Dermis blood vessel endothelial cell (primary cell): ENCODE measurements at regions not wholly inside any gene's neighbourhood (a gene's known extent, or its start where the extent isn't known, plus 50 kb on each side); places are given as distances from the start of the nearest gene placed in this dataset.
"Not testable (repeated sequence)": the region's sequence is repeated elsewhere in the genome, so short reads cannot be mapped to it uniquely, and the experiment has no call there.

Experiments used
- DNase-seq: peaks from one replicate; pipeline ENCODE4 v3.0.0; 2010

- no peak for DNase-seq
Measured at GRCh38 chr14:35174342-35174741, 52.0 kb downstream of the PRORP start.

GRCh38 chr14:35180179-35180578 is 57.8 kb downstream of the PRORP start:
- no peak for DNase-seq

- DNase-seq, result not testable (repeated sequence)
Measured at GRCh38 chr14:35184891-35185290, 62.5 kb downstream of the PRORP start.

- no peak for DNase-seq
Measured at GRCh38 chr14:35189422-35189821, 67.1 kb downstream of the PRORP start.

- DNase-seq, result no peak
Measured at GRCh38 chr14:35193161-35193560, 70.8 kb downstream of the PRORP start.

- not testable (repeated sequence) for DNase-seq
Measured at GRCh38 chr14:35194183-35194582, 71.8 kb downstream of the PRORP start.

GRCh38 chr14:35196571-35196970 is 74.2 kb downstream of the PRORP start:
- peak; percentile 2 for DNase-seq

- DNase-seq, result peak; percentile 46
Measured at GRCh38 chr14:35197015-35197414, 74.7 kb downstream of the PRORP start.

GRCh38 chr14:35201066-35201465 is 78.7 kb downstream of the PRORP start:
- DNase-seq, result no peak

GRCh38 chr14:35202195-35202594 is 79.8 kb downstream of the PRORP start:
- no peak for DNase-seq

- DNase-seq, result no peak
Measured at GRCh38 chr14:35205737-35206136, 83.4 kb downstream of the PRORP start.

GRCh38 chr14:35211067-35211466 is 81.1 kb upstream of the PSMA6 start:
- no peak for DNase-seq

GRCh38 chr14:35212471-35213142 is 79.6 kb upstream of the PSMA6 start:
- no peak for DNase-seq

- DNase-seq, result no peak
Measured at GRCh38 chr14:35213143-35213788, 78.9 kb upstream of the PSMA6 start.

GRCh38 chr14:35213869-35214387 is 78.3 kb upstream of the PSMA6 start:
- peak; percentile 60 for DNase-seq

GRCh38 chr14:35214402-35214801 is 77.8 kb upstream of the PSMA6 start:
- DNase-seq, result not testable (repeated sequence)

- peak; percentile 74 for DNase-seq
Measured at GRCh38 chr14:35215110-35215813, 76.9 kb upstream of the PSMA6 start.

GRCh38 chr14:35218176-35218575 is 74.0 kb upstream of the PSMA6 start:
- DNase-seq, result not testable (repeated sequence)

GRCh38 chr14:35218963-35219362 is 73.2 kb upstream of the PSMA6 start:
- no peak for DNase-seq

- DNase-seq, result no peak
Measured at GRCh38 chr14:35220027-35220676, 72.0 kb upstream of the PSMA6 start.

- no peak for DNase-seq
Measured at GRCh38 chr14:35220920-35221319, 71.3 kb upstream of the PSMA6 start.

- no peak for DNase-seq
Measured at GRCh38 chr14:35221462-35221861, 70.7 kb upstream of the PSMA6 start.

- DNase-seq, result peak; percentile 22
Measured at GRCh38 chr14:35222324-35222723, 69.9 kb upstream of the PSMA6 start.
